K562 (cell line): ENCODE measurements at regions not wholly inside any gene's neighbourhood (a gene's known extent, or its start where the extent isn't known, plus 50 kb on each side); places are given as distances from the start of the nearest gene placed in this dataset.

Source experiments
- ATAC-seq: fragments of 200-7000 bp; cut with Tn5 transposase; 3 replicates; pipeline ENCODE4 v1.9.1; 2020; ENCODE audit warnings: moderate library complexity
- BruUV-seq: library from RNA; stranded (reverse); fragments of 400-500 nt; replicated peaks from 2 replicates; lab custom pipeline; 2021; lab: Mats Ljungman, UMichigan
- CTCF ChIA-PET: fragments of 300-600 bp; formaldehyde crosslinking; extraction: SDS; loops from one replicate; lab custom pipeline; 2021; ENCODE audit warnings: low intra/inter-chr PET ratio; lab: Yijun Ruan, JAX
- POLR2A ChIA-PET: fragments of 300-600, 350-650 bp; sonication (Branson Sonifier 250); formaldehyde crosslinking; extraction: SDS; loops from one replicate; lab custom pipeline; 2021; ENCODE audit warnings: antibody characterized with exemption, inconsistent platforms; lab: Yijun Ruan, JAX
- DNase-seq, 4 experiments: peaks; one replicate each; pipeline versions ENCODE4 v3.0.0 to v3.0.0-alpha.2; 2011 to 2018; ENCODE audit warnings: low spot score in 3 of 4, mixed read lengths in 3 of 4; ENCODE audit errors: extremely low read depth in 1 of 4
- FAIRE-seq: peaks from 2 replicates; lab custom pipeline; 2011; peaks lifted over from hg19 to GRCh38; lab: Jason Lieb, UNC
- H2AFZ ChIP-seq: 2 replicates; pipeline ENCODE4 v1.6.0; 2011; ENCODE audit warnings: low read depth, low read length, control low read depth, inconsistent platforms
- H3K27ac ChIP-seq: fragments of 200-600 bp; 3 replicates; pipeline ENCODE4 v1.8.0; 2011; ENCODE audit warnings: low read depth, mild to moderate bottlenecking, control low read depth, inconsistent platforms, low read length, moderate library complexity, mixed read lengths; ENCODE audit errors: extremely low read depth
- H3K27me3 ChIP-seq, 2 experiments: fragments of 300-600 bp in 1 of 2; 2 replicates in 1 of 2; 3 replicates in 1 of 2; pipeline versions ENCODE4 v1.6.0 to v1.8.0; 2011; ENCODE audit warnings: inconsistent platforms in 2 of 2, low read length in 2 of 2, mild to moderate bottlenecking in 1 of 2, mixed read lengths in 1 of 2, moderate library complexity in 1 of 2; ENCODE audit not compliant: control insufficient read depth in 2 of 2, insufficient read depth in 2 of 2
- H3K36me3 ChIP-seq: fragments of 300-600 bp; 3 replicates; pipeline ENCODE4 v1.8.0; 2011; ENCODE audit warnings: mild to moderate bottlenecking, low read length, inconsistent platforms; ENCODE audit not compliant: control insufficient read depth, insufficient read depth
- H3K4me1 ChIP-seq, 2 experiments: fragments of 200-600 bp in 1 of 2; replicated peaks in 1 of 2; 2 replicates in 1 of 2; 3 replicates in 1 of 2; pipeline versions ENCODE4 v1.5.1 to v1.8.0; 2011; ENCODE audit warnings: inconsistent platforms in 2 of 2, low read length in 2 of 2, mild to moderate bottlenecking in 1 of 2, mixed read lengths in 1 of 2, moderate library complexity in 1 of 2; ENCODE audit not compliant: control insufficient read depth in 2 of 2, insufficient read depth in 2 of 2
- H3K4me2 ChIP-seq: 2 replicates; pipeline ENCODE4 v1.6.1; 2011; ENCODE audit warnings: low read length, control low read depth, inconsistent platforms, mixed read lengths; ENCODE audit not compliant: insufficient read depth
- H3K4me3 ChIP-seq: fragments of 200-600 bp; sonication (generic), shearing (Covaris generic); 2 replicates; pipeline ENCODE4 v1.5.1; 2016; ENCODE audit warnings: control low read depth, inconsistent platforms
- H3K79me2 ChIP-seq: fragments of 200-600 bp; 3 replicates; pipeline ENCODE4 v1.8.0; 2011; ENCODE audit warnings: low read length, inconsistent platforms; ENCODE audit not compliant: control insufficient read depth, insufficient read depth
- H3K9ac ChIP-seq, 2 experiments: 2 replicates each; pipeline versions ENCODE4 v1.6.0 to v1.6.1; 2011; ENCODE audit warnings: low read depth in 2 of 2, low read length in 2 of 2, control low read depth in 1 of 2, inconsistent platforms in 1 of 2, mild to moderate bottlenecking in 1 of 2, mixed read lengths in 1 of 2; ENCODE audit not compliant: insufficient read depth in 1 of 2
- H3K9me1 ChIP-seq: one replicate; pipeline ENCODE4 v1.6.0; 2011; ENCODE audit warnings: inconsistent platforms, mild to moderate bottlenecking, low read length, moderate library complexity; ENCODE audit not compliant: control insufficient read depth, insufficient read depth
- H3K9me3 ChIP-seq: replicated peaks from 2 replicates; pipeline ENCODE4 v1.5.1; 2011; ENCODE audit warnings: low read depth, low read length, inconsistent platforms; ENCODE audit not compliant: control insufficient read depth, insufficient read depth
- H4K20me1 ChIP-seq: replicated peaks from 2 replicates; pipeline ENCODE4 v1.6.1; 2011; ENCODE audit warnings: low read length, inconsistent platforms, mixed read lengths; ENCODE audit not compliant: control insufficient read depth, insufficient read depth
- ADNP ChIP-seq: fragments of 200-800 bp; sonication (Bioruptor generic); IDR thresholded peaks from 2 replicates; pipeline ENCODE4 v1.6.1; 2016; ENCODE audit warnings: missing genetic modification characterization, missing compliant biosample characterization
- BACH1 ChIP-seq: fragments of 200-800 bp; sonication (Bioruptor generic); IDR thresholded peaks from 2 replicates; pipeline ENCODE4 v1.6.1; 2016; ENCODE audit warnings: missing genetic modification characterization, missing compliant biosample characterization
- CBX8 ChIP-seq: fragments of 200-600 bp; sonication (generic); IDR thresholded peaks from 2 replicates; pipeline ENCODE4 v1.6.1; 2012; ENCODE audit warnings: borderline replicate concordance, mixed run types, low read depth, mild to moderate bottlenecking, moderate library complexity, mixed read lengths, low read length, control low read depth, inconsistent platforms; ENCODE audit not compliant: poor library complexity, severe bottlenecking; ENCODE audit errors: extremely low read depth
- EP300 ChIP-seq: IDR thresholded peaks from 2 replicates; pipeline ENCODE4 v1.6.1; 2012; ENCODE audit warnings: low read length, improper control_type of control experiment
- EP400 ChIP-seq: fragments of 450-650 bp; IDR thresholded peaks from 2 replicates; pipeline ENCODE4 v1.6.1; 2017; ENCODE audit warnings: antibody characterized with exemption, mild to moderate bottlenecking, moderate library complexity
- HNRNPH1 ChIP-seq: fragments of 200-400 bp; formaldehyde crosslinking; optimal IDR thresholded peaks from 2 replicates; pipeline ENCODE3; 2017; ENCODE audit warnings: low read depth, mild to moderate bottlenecking, low read length, moderate library complexity
- HOXB6 ChIP-seq: fragments of 250-450 bp; sonication (Bioruptor Pico); IDR thresholded peaks from 2 replicates; pipeline ENCODE4 v1.5.1; 2022; ENCODE audit warnings: mild to moderate bottlenecking, borderline replicate concordance
- MAFF ChIP-seq: IDR thresholded peaks from 2 replicates; pipeline ENCODE4 v1.6.1; 2012; ENCODE audit warnings: low read length, improper control_type of control experiment
- MED1 ChIP-seq: sonication (generic); formaldehyde crosslinking; IDR thresholded peaks from 2 replicates; pipeline ENCODE4 v1.8.1; 2023; ENCODE audit warnings: missing genetic modification reagents, borderline replicate concordance
- PTBP1 ChIP-seq: fragments of 200-400 bp; formaldehyde crosslinking; IDR thresholded peaks from 2 replicates; pipeline ENCODE4 v1.6.1; 2017; ENCODE audit warnings: low read depth, low read length
- RHOXF2B ChIP-seq: fragments of 250-450 bp; sonication (Bioruptor Pico); conservative IDR thresholded peaks from 2 replicates; pipeline ENCODE4 v1.5.1; 2021
- TRIM25 ChIP-seq: fragments of 450-650 bp; IDR thresholded peaks from 2 replicates; pipeline ENCODE4 v1.7.0; 2016; ENCODE audit warnings: borderline replicate concordance
- ZNF41 ChIP-seq: fragments of 250-450 bp; sonication (Bioruptor Pico); conservative IDR thresholded peaks from 2 replicates; pipeline ENCODE4 v1.4.0; 2020; ENCODE audit warnings: mild to moderate bottlenecking
- ZNF668 ChIP-seq: fragments of 250-450 bp; sonication (Bioruptor Pico); IDR thresholded peaks from 2 replicates; pipeline ENCODE4 v1.8.0; 2022; ENCODE audit warnings: mild to moderate bottlenecking, inconsistent platforms
- ZNF79 ChIP-seq: fragments of 250-450 bp; sonication (Bioruptor Pico); IDR thresholded peaks from 2 replicates; pipeline ENCODE4 v1.4.0; 2020; ENCODE audit warnings: low read depth, mild to moderate bottlenecking, moderate library complexity
- WGBS: fragments of 100-300 bp; shearing (Covaris generic); methylation state at CpG from one replicate; pipeline ENCODE4 v1.1.6; 2016; ENCODE audit warnings: low coverage, mixed read lengths; ENCODE audit not compliant: insufficient coverage; ENCODE audit errors: missing lambda C conversion rate; 5-methylcytosine and 5-hydroxymethylcytosine counted together
- in situ Hi-C: fragments of 300-500 bp; cut with MboI; formaldehyde crosslinking; loops from 4 replicates; pipeline ENCODE4 v1.15.0; 2018; ENCODE audit warnings: inconsistent platforms, mixed read lengths
- intact Hi-C: fragments of 100-400 bp; cut with micrococcal nuclease; formaldehyde crosslinking; loops from 2 replicates; pipeline ENCODE4 v1.14.2; 2022
- TF ChIP-seq, protein P1 (sequence below): sonication (generic); formaldehyde crosslinking; IDR thresholded peaks from 2 replicates; pipeline ENCODE4 v1.5.0; 2020; ENCODE audit warnings: missing genetic modification reagents

DNA sequence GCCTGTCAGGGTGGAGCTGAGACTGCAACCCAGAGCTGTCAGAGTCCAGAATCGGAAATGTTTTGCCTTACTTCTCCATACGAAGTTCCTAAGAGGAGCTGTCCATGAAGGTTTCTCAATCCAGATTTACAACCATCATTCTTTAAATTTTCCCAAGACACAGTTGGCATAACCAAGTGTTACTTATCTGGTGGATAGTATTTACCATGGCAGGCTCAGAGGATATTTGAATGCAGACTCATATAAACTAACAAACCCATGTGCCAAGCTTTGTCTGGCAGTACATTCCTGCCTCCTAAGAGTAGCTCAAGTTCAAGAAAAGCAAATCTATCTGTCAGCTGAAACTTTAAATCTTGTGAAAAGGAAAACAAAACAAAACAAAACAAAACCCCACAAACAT lies 267.9 kb downstream of the ZNF326 start:
- no peak overlapping the region for H2AFZ ChIP-seq
- intact Hi-C loops = no loop called here
- no TSS peak for BruUV-seq
- H3K4me1 ChIP-seq = no peaks in the 10 kb centered on the region
- in situ Hi-C loops = no loop called here
- POLR2A ChIA-PET = interaction anchor here (0.7 to 1.0 kb wide), 2 partner anchors 30 to 42 kb away, joined by 3 read pairs; no protein-coding TSS in a partner anchor
- H3K9me3 ChIP-seq = no peaks in the 10 kb centered on the region
- ATAC-seq = no peak
- no peak for DNase-seq
- no peaks in the 10 kb centered on the region; the same call in 1 of the 2 replicates for H4K20me1 ChIP-seq
- 0% methylated on average over 2 of the region's 2 CpGs for WGBS
- CTCF ChIA-PET = no interaction called here
- no peak overlapping the region for H3K27ac ChIP-seq
- no peak for FAIRE-seq
- H3K27me3 ChIP-seq = no peaks in the 10 kb centered on the region
- no peak overlapping the region for H3K9ac ChIP-seq
- no peak for TF ChIP-seq TRIM25
- no peak for TF ChIP-seq ZNF668 (CRISPR knock-in tag)
- no peak for TF ChIP-seq EP300
- H3K9me1 ChIP-seq = no peaks in the 10 kb centered on the region
- H3K4me3 ChIP-seq = no peak overlapping the region
- H3K36me3 ChIP-seq = no peaks in the 10 kb centered on the region
- no peaks in the 10 kb centered on the region for H3K79me2 ChIP-seq
- H3K4me2 ChIP-seq = no peak overlapping the region

- intact Hi-C loops = no loop called here
- no peak overlapping the region for H3K4me3 ChIP-seq
- no TSS peak for BruUV-seq
- TF ChIP-seq CBX8 (no peak), ZNF41 (CRISPR knock-in tag) (no peak), BACH1 (tag) (no peak), ADNP (no peak), EP400 (no peak), MAFF (no peak), HOXB6 (no peak), PTBP1 (no peak), RHOXF2B (CRISPR knock-in tag) (no peak), ZNF79 (CRISPR knock-in tag) (no peak), HNRNPH1 (no peak), MED1 (CRISPR knock-in tag) (no peak)
- TF ChIP-seq, protein P1, sequence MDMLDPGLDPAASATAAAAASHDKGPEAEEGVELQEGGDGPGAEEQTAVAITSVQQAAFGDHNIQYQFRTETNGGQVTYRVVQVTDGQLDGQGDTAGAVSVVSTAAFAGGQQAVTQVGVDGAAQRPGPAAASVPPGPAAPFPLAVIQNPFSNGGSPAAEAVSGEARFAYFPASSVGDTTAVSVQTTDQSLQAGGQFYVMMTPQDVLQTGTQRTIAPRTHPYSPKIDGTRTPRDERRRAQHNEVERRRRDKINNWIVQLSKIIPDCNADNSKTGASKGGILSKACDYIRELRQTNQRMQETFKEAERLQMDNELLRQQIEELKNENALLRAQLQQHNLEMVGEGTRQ (CRISPR knock-in tag) = no peak
Observed at GRCh38 chr1:90262286-90262685, 267.4 kb downstream of the ZNF326 start.

More at GRCh38 chr1:90262286-90262685, 267.4 kb downstream of the ZNF326 start:
- WGBS = 13% methylated on average over 1 of the region's 1 CpG
- in situ Hi-C loops = no loop called here
- Histone ChIP-seq H3K36me3 (no peaks in the 10 kb centered on the region), H3K79me2 (no peaks in the 10 kb centered on the region), H3K4me2 (no peak overlapping the region), H3K9me1 (no peaks in the 10 kb centered on the region), H3K9ac (no peak overlapping the region), H3K9me3 (no peaks in the 10 kb centered on the region), H2AFZ (no peak overlapping the region), H3K4me1 (no peaks in the 10 kb centered on the region), H3K27ac (no peak overlapping the region), H3K27me3 (no peaks in the 10 kb centered on the region), H4K20me1 (no peaks in the 10 kb centered on the region; the same call in 1 of the 2 replicates)
- POLR2A ChIA-PET = interaction anchor here (0.7 to 1.0 kb wide), 2 partner anchors 30 to 43 kb away, joined by 3 read pairs; no protein-coding TSS in a partner anchor
- FAIRE-seq (no peak), ATAC-seq (no peak), DNase-seq (no peak)
- CTCF ChIA-PET = no interaction called here
